ENCODE measurements at regions not wholly inside any gene's neighbourhood (a gene's known extent, or its start where the extent isn't known, plus 50 kb on each side); places are given as distances from the start of the nearest gene placed in this dataset.
"Not testable (repeated sequence)": the region's sequence is repeated elsewhere in the genome, so short reads cannot be mapped to it uniquely, and the experiment has no call there.

GRCh38 chr5:174498575-174498974 lies 225.8 kb upstream of the MSX2 start:
- DNase-seq: not testable (repeated sequence)

DNA sequence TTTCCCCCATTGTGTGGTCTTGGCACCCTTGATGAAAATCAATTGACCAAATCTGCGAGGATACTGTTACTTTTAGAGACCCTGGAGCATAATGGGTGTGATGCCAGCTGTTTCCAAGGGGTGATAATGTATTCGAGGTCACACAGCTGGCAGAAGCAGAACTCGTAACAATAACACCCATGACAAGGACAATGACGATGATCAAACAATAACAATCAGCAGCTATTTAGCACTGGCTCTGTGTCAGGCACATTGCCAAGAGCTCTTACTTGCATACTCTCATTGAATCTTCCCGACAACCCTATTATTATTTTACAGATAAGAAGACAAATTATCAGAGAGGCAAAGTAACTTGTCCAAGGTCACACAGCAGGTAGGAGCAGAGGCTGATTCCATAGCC lies 223.7 kb upstream of the MSX2 start:
- DNase-seq: no peak

DNA sequence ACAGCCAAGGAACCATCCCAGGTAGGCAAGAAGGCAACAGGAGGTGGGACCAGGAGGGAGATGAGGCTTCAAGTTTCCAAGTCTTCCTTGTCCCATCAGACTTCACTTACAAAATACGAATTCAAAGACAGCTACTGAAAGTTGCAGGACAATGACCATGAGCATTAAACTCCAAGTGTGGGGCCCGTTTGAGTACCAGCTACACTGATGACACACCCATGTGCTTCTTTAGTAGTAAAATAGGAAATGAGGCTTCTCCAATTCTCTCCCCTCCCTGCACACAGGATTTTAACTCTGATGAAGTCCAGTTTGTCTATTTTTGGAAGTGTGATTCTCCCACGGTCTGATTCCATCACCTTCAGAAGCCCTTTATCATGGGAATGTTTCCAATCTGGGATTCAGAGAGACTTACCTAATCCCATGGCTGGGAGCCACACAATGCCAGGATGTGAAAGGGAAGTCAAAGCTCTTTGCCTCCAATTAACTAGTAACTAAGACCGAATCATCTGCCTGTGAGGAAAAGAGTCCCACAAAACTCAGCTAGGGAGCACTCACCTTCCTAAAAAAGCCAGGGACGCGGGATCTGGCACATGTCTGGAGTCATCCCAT lies 222.8 kb upstream of the MSX2 start:
- DNase-seq: no peak

DNA sequence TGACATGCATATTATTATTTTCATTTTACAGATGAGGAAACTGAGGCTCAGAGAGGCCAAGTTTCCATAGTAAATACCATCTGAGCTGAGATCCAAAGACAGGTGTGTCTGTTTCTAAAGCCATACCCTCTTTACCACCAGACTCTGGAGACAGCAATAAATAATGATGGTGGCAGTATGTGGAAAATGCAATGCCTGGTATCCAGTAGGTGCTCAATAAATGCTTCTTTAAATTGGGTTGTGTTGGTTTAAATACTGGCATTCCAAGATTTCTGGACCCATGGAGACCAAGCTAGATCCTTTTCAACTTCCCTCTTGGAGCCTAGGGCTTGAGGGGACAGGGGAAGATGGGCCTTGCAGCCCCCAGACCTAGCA lies 221.3 kb upstream of the MSX2 start:
- DNase-seq: no peak

GRCh38 chr5:174503461-174504265 lies 220.7 kb upstream of the MSX2 start:
- DNase-seq: no peak

DNA sequence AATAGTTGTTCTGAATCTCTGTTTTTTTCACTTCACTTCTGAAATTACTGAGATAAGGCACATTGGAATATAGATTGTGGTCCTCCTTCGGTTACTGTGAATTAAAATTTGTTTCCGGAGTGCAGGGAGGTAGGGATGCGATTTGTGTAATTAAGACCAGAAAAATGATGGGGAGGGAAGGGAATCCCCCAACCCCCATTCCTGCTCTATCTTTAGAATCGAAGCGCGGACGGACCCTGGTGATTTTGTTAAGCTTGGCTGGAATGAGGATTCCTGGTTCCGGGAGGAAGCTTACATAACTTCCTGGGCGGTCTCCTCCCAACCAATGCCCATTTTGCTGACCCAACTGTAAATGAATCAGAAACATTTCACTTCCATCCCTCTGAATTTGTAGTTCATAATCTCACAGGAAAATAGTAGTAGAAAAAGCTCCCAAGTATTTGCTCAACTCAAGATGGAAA lies 220.1 kb upstream of the MSX2 start:
- no peak for DNase-seq

GRCh38 chr5:174505621-174506020 lies 218.8 kb upstream of the MSX2 start:
- no peak for DNase-seq

DNA sequence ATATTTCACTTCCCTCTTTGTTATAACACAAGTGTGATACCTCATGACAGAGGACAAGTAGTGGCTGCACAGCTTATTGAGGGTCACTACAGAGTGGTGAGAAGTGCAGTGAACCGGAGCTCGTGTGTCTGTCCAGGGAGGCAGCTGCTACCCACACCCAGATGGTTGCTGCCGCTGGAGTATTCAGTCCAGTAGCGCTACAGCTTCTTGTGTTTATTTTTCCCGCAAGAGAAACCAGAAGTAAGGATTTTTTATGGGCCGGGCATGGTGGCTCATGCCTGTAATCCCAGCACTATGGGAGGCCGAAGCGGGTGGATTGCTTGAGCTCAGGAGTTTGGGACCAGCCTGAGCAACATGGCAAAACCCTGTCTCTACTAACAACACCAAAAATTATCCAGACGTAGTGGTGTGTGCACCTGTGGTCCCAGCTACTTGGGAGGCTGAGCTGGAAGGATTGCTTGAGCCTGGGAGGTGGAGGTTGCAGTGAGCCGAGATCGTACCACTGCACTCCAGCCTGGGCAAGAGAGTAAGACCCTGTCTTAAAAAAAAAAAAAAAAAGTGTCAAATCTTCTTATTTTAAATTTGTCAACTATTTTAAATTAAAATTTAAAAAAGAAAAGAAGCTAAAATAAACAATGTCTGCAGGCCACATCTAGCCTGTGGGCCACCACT lies 213.5 kb upstream of the MSX2 start:
- DNase-seq: not testable (repeated sequence)

GRCh38 chr5:174511714-174512253 lies 212.6 kb upstream of the MSX2 start:
- DNase-seq: no peak

GRCh38 chr5:174514325-174514724 lies 210.1 kb upstream of the MSX2 start:
- DNase-seq: no peak

- DNase-seq: no peak
Observed at GRCh38 chr5:174514983-174515394, 209.4 kb upstream of the MSX2 start.

DNA sequence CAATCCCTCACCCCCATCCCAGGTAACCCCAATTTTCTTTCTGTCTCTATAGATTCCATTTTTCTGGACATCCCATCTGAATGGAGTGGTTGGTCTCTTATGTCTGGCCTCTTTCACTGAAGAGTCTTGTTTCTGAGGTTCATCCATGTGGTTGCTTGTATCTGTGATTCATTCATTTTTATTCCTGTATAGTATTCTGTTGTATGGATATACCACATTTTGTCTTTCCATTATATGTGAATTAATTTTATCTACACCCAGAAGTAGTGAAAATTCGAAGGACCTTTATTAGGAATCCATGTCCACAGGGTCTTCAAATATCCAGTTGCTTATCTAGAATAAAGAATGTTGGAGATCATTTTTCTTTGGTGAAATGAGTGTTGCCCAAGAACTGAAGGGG lies 207.6 kb upstream of the MSX2 start:
- no peak for DNase-seq

DNA sequence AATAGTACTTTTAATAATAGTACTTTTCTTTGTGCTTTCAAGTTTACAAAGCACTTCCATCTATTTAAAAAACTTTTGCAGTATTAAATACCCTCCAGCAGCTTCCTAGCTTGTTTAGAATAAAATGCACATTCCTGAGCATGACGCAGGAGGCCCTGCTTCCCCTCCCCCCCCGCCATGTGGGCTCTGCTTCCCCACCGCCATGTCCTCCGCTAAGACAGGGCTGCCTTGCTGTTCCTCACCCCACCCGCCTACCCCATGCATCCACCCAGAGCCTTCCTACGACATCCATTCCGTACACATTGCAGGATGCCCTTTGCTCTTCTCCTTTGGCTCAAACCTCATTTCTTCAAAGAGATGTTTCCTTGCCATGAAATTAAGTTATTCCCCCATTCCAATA lies 205.9 kb upstream of the MSX2 start:
- DNase-seq: no peak

- no peak for DNase-seq
Observed at GRCh38 chr5:174520420-174521396, 203.7 kb upstream of the MSX2 start.

DNA sequence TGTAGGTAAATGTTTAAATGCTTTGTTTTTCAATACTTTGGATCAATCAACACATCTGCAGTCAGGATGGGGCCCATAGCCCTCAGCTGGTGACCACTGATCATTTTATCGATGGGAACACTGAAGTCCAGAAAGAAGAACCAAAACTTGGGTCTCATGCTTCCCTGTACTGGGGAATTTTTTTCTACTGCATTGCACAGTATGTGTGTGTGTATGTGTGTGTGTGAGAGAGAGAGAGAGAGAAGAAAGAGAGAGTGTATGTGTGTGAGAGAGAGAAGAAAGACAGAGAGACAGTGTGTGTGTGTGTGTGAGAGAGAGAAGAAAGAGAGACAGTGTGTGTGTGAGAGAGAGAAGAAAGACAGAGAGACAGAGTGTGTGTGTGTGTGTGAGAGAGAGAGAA lies 202.9 kb upstream of the MSX2 start:
- no peak for DNase-seq

DNA sequence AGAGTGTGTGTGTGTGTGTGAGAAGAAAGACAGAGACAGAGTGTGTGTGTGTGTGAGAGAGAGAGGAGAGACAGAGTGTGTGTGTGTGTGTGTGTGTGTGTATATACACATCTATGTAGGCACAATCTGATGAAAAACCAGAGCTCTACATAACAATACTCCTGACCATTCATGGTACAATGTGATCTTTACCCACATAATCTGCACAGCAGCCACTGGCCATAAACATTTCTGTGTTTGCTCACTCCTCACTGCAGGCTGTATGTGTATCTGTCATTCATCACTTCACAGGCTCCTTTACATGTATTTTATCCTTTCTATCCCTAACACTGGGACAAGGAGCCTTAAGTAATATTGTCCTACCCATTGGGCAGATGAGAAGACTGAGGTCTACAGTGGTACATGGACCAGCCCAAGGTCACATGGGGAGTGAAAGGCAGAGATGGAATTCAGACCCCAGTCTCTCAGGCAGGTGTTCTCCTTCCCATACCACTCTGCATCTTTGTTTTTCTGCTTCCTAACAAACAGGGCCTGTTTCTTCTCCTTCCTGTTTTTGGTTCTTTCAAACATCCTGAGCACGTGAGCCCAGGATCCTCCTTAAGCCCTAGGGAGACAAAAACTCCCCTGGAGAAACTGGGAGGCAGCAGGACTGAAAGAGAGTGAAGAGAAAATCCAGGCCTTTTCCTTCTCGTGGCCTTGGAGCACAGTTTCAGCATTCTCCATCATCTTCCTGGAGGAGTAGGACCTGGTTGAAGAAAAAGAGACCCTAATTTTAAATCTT lies 201.7 kb upstream of the MSX2 start:
- no peak for DNase-seq

GRCh38 chr5:174523311-174524071 lies 200.9 kb upstream of the MSX2 start:
- no peak for DNase-seq

- no peak for DNase-seq
Observed at GRCh38 chr5:174524351-174524750, 200.0 kb upstream of the MSX2 start.

- DNase-seq: no peak
Observed at GRCh38 chr5:174526177-174526576, 198.2 kb upstream of the MSX2 start.

GRCh38 chr5:174527916-174528540 lies 196.4 kb upstream of the MSX2 start:
- no peak for DNase-seq

All from CD4-positive, alpha-beta T cell treated with Interleukin-21 for 1 hour (primary cell).